HG03196 (cell line): ENCODE measurements at regions not wholly inside any gene's neighbourhood (a gene's known extent, or its start where the extent isn't known, plus 50 kb on each side); places are given as distances from the start of the nearest gene placed in this dataset.

ENCODE experiments used
- ATAC-seq: cut with Tn5 transposase; IDR thresholded peaks from one replicate; pipeline ENCODE4 v1.9.1; 2021; ENCODE audit not compliant: unreplicated experiment

GRCh38 chr18:34077599-34077998, 147.1 kb downstream of the NOL4 start:
- ATAC-seq = no peak

GRCh38 chr18:34075963-34076860, 148.5 kb downstream of the NOL4 start:
- no peak for ATAC-seq

GRCh38 chr18:34061226-34061625, 163.5 kb downstream of the NOL4 start:
- no peak for ATAC-seq

GRCh38 chr18:34055227-34055626, 169.5 kb downstream of the NOL4 start:
- ATAC-seq = no peak

GRCh38 chr18:34050661-34051060, 174.1 kb downstream of the NOL4 start:
- ATAC-seq = no peak

- no peak for ATAC-seq
These were observed 175.2 kb downstream of the NOL4 start for GRCh38 chr18:34049511-34049910.

GRCh38 chr18:34048423-34048822, 176.3 kb downstream of the NOL4 start:
- ATAC-seq = no peak

- no peak for ATAC-seq
These were observed 182.1 kb downstream of the NOL4 start for GRCh38 chr18:34042423-34043146.

- no peak for ATAC-seq
These were observed 185.1 kb downstream of the NOL4 start for GRCh38 chr18:34039611-34040010.

- ATAC-seq = peak; percentile 56
These were observed 185.5 kb downstream of the NOL4 start for GRCh38 chr18:34039201-34039600.

- no peak for ATAC-seq
These were observed 186.6 kb downstream of the NOL4 start for GRCh38 chr18:34038086-34038485.

- ATAC-seq = no peak
These were observed 190.7 kb downstream of the NOL4 start for GRCh38 chr18:34033968-34034367.

GRCh38 chr18:34031810-34032209, 192.9 kb downstream of the NOL4 start:
- no peak for ATAC-seq

- no peak for ATAC-seq
These were observed 196.4 kb downstream of the NOL4 start for GRCh38 chr18:34028324-34028723.

GRCh38 chr18:34025191-34025801, 199.4 kb downstream of the NOL4 start:
- ATAC-seq = no peak

GRCh38 chr18:34023471-34023870, 201.2 kb downstream of the NOL4 start:
- no peak for ATAC-seq

GRCh38 chr18:34018336-34018735, 206.4 kb downstream of the NOL4 start:
- ATAC-seq = no peak

GRCh38 chr18:34003687-34004086, 221.0 kb downstream of the NOL4 start:
- no peak for ATAC-seq

- ATAC-seq = no peak
These were observed 222.6 kb downstream of the NOL4 start for GRCh38 chr18:34002130-34002529.

GRCh38 chr18:34001376-34001775, 223.3 kb downstream of the NOL4 start:
- ATAC-seq = no peak

- no peak for ATAC-seq
These were observed 237.5 kb downstream of the NOL4 start for GRCh38 chr18:33987206-33987605.

GRCh38 chr18:33983126-33983525, 241.6 kb downstream of the NOL4 start:
- no peak for ATAC-seq
